Trophoblast cell (in vitro differentiated cells and primary cell): ENCODE measurements at regions not wholly inside any gene's neighbourhood (a gene's known extent, or its start where the extent isn't known, plus 50 kb on each side); places are given as distances from the start of the nearest gene placed in this dataset.

Experiments
- DNase-seq, 2 donors: peaks; one replicate each; pipeline ENCODE4 v3.0.0-alpha.2; 2016
- H2AFZ ChIP-seq: 2 replicates; pipeline ENCODE4 v1.6.1; 2013; ENCODE audit warnings: low read length, moderate library complexity, mild to moderate bottlenecking; ENCODE audit not compliant: insufficient read depth, poor library complexity
- H2AK5ac ChIP-seq: 2 replicates; pipeline ENCODE4 v1.6.1; 2013; ENCODE audit warnings: mild to moderate bottlenecking, low read length
- H2BK120ac ChIP-seq: 2 replicates; pipeline ENCODE4 v1.6.1; 2013; ENCODE audit warnings: low read length, mild to moderate bottlenecking, moderate library complexity; ENCODE audit not compliant: insufficient read depth, poor library complexity
- H2BK12ac ChIP-seq: 2 replicates; pipeline ENCODE4 v1.6.1; 2013; ENCODE audit warnings: mild to moderate bottlenecking, low read length, moderate library complexity
- H2BK5ac ChIP-seq: 2 replicates; pipeline ENCODE4 v1.6.1; 2013; ENCODE audit warnings: low read length, low read depth, moderate library complexity, mild to moderate bottlenecking; ENCODE audit not compliant: poor library complexity
- H3K14ac ChIP-seq: 2 replicates; pipeline ENCODE4 v1.6.1; 2013; ENCODE audit warnings: mild to moderate bottlenecking, low read length
- H3K18ac ChIP-seq: 2 replicates; pipeline ENCODE4 v1.6.1; 2013; ENCODE audit warnings: mild to moderate bottlenecking, low read length
- H3K23ac ChIP-seq: 2 replicates; pipeline ENCODE4 v1.6.1; 2013; ENCODE audit warnings: low read length
- H3K27ac ChIP-seq: 2 replicates; pipeline ENCODE4 v1.5.1; 2013; ENCODE audit warnings: low read depth, mild to moderate bottlenecking, inconsistent platforms, low read length, moderate library complexity
- H3K27me3 ChIP-seq: 2 replicates; pipeline ENCODE4 v1.6.1; 2013; ENCODE audit warnings: inconsistent platforms, mild to moderate bottlenecking, low read length, moderate library complexity; ENCODE audit not compliant: insufficient read depth
- H3K36me3 ChIP-seq, 2 experiments: 1 replicate in 1 of 2; 2 replicates in 1 of 2; pipeline ENCODE4 v1.6.1; 2013; ENCODE audit warnings: low read length in 2 of 2, mild to moderate bottlenecking in 2 of 2, moderate library complexity in 1 of 2; ENCODE audit not compliant: insufficient read depth in 2 of 2, control insufficient read depth in 1 of 2
- H3K4ac ChIP-seq: 2 replicates; pipeline ENCODE4 v1.6.1; 2013; ENCODE audit warnings: low read depth, mild to moderate bottlenecking, low read length, moderate library complexity
- H3K4me1 ChIP-seq, 2 experiments: 1 replicate in 1 of 2; 2 replicates in 1 of 2; pipeline ENCODE4 v1.6.1; 2013; ENCODE audit warnings: low read length in 2 of 2, mild to moderate bottlenecking in 2 of 2, moderate library complexity in 1 of 2; ENCODE audit not compliant: insufficient read depth in 2 of 2, control insufficient read depth in 1 of 2
- H3K4me2 ChIP-seq: 2 replicates; pipeline ENCODE4 v1.6.1; 2013; ENCODE audit warnings: inconsistent platforms, mild to moderate bottlenecking, low read length, moderate library complexity
- H3K4me3 ChIP-seq: 2 replicates; pipeline ENCODE4 v1.5.1; 2013; ENCODE audit warnings: mild to moderate bottlenecking, low read depth, low read length, inconsistent platforms
- H3K79me1 ChIP-seq: one replicate; pipeline ENCODE4 v1.6.1; 2013; ENCODE audit warnings: low read length
- H3K79me2 ChIP-seq: 2 replicates; pipeline ENCODE4 v1.6.1; 2013; ENCODE audit warnings: low read length, mild to moderate bottlenecking; ENCODE audit not compliant: control insufficient read depth, insufficient read depth, poor library complexity
- H3K9ac ChIP-seq: 2 replicates; pipeline ENCODE4 v1.6.1; 2013; ENCODE audit warnings: mild to moderate bottlenecking, low read length
- H3K9me3 ChIP-seq: 2 replicates; pipeline ENCODE4 v1.6.1; 2013; ENCODE audit warnings: low read depth, mild to moderate bottlenecking, control low read depth, inconsistent platforms, low read length; ENCODE audit not compliant: insufficient read depth
- H4K12ac ChIP-seq: 2 replicates; pipeline ENCODE4 v1.6.1; 2013; ENCODE audit warnings: low read depth, mild to moderate bottlenecking, low read length, moderate library complexity
- H4K8ac ChIP-seq: 2 replicates; pipeline ENCODE4 v1.6.1; 2013; ENCODE audit warnings: low read depth, mild to moderate bottlenecking, low read length, moderate library complexity
- H4K91ac ChIP-seq: one replicate; pipeline ENCODE4 v1.6.1; 2013; ENCODE audit warnings: low read depth, mild to moderate bottlenecking, low read length, moderate library complexity
- WGBS: extraction: QIAGEN DNeasy Blood & Tissue Kit; methylation state at CpG from one replicate; pipeline ENCODE4 v1.1.7; 2013; ENCODE audit warnings: missing lambda C conversion rate; ENCODE audit not compliant: insufficient read length, insufficient coverage; ENCODE audit errors: extremely low coverage; 5-methylcytosine and 5-hydroxymethylcytosine counted together

GRCh38 chr2:2633017-2633416 is 301.9 kb upstream of the MYT1L start:
- Histone ChIP-seq H3K4me1 (no peaks in the 10 kb centered on the region), H2AK5ac (no peak overlapping the region), H2AFZ (no peak overlapping the region), H2BK5ac (no peak overlapping the region), H3K79me2 (no peaks in the 10 kb centered on the region), H4K12ac (no peak overlapping the region), H3K79me1 (no peaks in the 10 kb centered on the region), H4K91ac (no peak overlapping the region), H4K8ac (no peak overlapping the region), H2BK12ac (no peak overlapping the region), H3K18ac (no peak overlapping the region), H3K36me3 (no peaks in the 10 kb centered on the region), H3K23ac (no peak overlapping the region), H3K4ac (no peak overlapping the region), H3K14ac (no peak overlapping the region), H3K9me3 (peaks cover 3% of the 10 kb centered on the region), H3K9ac (no peak overlapping the region), H3K27ac (no peak overlapping the region), H3K4me2 (no peak overlapping the region), H3K27me3 (no peaks in the 10 kb centered on the region), H3K4me3 (no peak overlapping the region), H2BK120ac (no peak overlapping the region)
- WGBS = no CpG with 5 or more reads among the region's 8 CpGs
- no peak for DNase-seq

- no peak overlapping the region for H2BK120ac ChIP-seq
- no peak overlapping the region for H3K9ac ChIP-seq
- no peak overlapping the region for H4K8ac ChIP-seq
- DNase-seq = no peak
- no peaks in the 10 kb centered on the region for H3K36me3 ChIP-seq
- H3K79me1 ChIP-seq = no peaks in the 10 kb centered on the region
- no peaks in the 10 kb centered on the region for H3K79me2 ChIP-seq
- H4K12ac ChIP-seq = no peak overlapping the region
- WGBS = no CpG with 5 or more reads among the region's 6 CpGs
- no peak overlapping the region for H2AK5ac ChIP-seq
- no peak overlapping the region for H4K91ac ChIP-seq
- no peaks in the 10 kb centered on the region for H3K9me3 ChIP-seq
- H3K4me3 ChIP-seq = no peak overlapping the region
- no peak overlapping the region for H3K27ac ChIP-seq
- H3K27me3 ChIP-seq = no peaks in the 10 kb centered on the region
- H3K23ac ChIP-seq = no peak overlapping the region
- H3K4me1 ChIP-seq = no peaks in the 10 kb centered on the region
- H2AFZ ChIP-seq = no peak overlapping the region
- no peak overlapping the region for H3K14ac ChIP-seq
- no peak overlapping the region for H3K4me2 ChIP-seq
- H3K4ac ChIP-seq = no peak overlapping the region
- no peak overlapping the region for H2BK5ac ChIP-seq
- no peak overlapping the region for H2BK12ac ChIP-seq
- no peak overlapping the region for H3K18ac ChIP-seq
Observed at GRCh38 chr2:2623939-2624338, 292.9 kb upstream of the MYT1L start.

GRCh38 chr2:2621855-2622254 is 290.8 kb upstream of the MYT1L start:
- no peak overlapping the region for H4K12ac ChIP-seq
- DNase-seq = no peak
- no peak overlapping the region for H3K14ac ChIP-seq
- no peak overlapping the region for H2BK12ac ChIP-seq
- no peak overlapping the region for H4K8ac ChIP-seq
- no peak overlapping the region for H3K23ac ChIP-seq
- H3K18ac ChIP-seq = no peak overlapping the region
- no peaks in the 10 kb centered on the region for H3K9me3 ChIP-seq
- no peak overlapping the region for H2AFZ ChIP-seq
- H3K4me1 ChIP-seq = no peaks in the 10 kb centered on the region
- no peak overlapping the region for H2BK5ac ChIP-seq
- H3K4ac ChIP-seq = no peak overlapping the region
- no peak overlapping the region for H3K9ac ChIP-seq
- no peaks in the 10 kb centered on the region for H3K36me3 ChIP-seq
- no peak overlapping the region for H2AK5ac ChIP-seq
- H3K27me3 ChIP-seq = no peaks in the 10 kb centered on the region
- no peak overlapping the region for H3K4me3 ChIP-seq
- H3K4me2 ChIP-seq = no peak overlapping the region
- H3K79me2 ChIP-seq = no peaks in the 10 kb centered on the region
- H2BK120ac ChIP-seq = no peak overlapping the region
- H3K27ac ChIP-seq = no peak overlapping the region
- no CpG with 5 or more reads among the region's 8 CpGs for WGBS
- no peak overlapping the region for H4K91ac ChIP-seq
- no peaks in the 10 kb centered on the region for H3K79me1 ChIP-seq

- no peak overlapping the region for H2BK5ac ChIP-seq
- no peaks in the 10 kb centered on the region for H3K4me1 ChIP-seq
- no peak overlapping the region for H3K18ac ChIP-seq
- no CpG with 5 or more reads among the region's 7 CpGs for WGBS
- DNase-seq = no peak
- no peaks in the 10 kb centered on the region for H3K27me3 ChIP-seq
- H3K79me1 ChIP-seq = no peaks in the 10 kb centered on the region
- H3K9ac ChIP-seq = no peak overlapping the region
- H3K14ac ChIP-seq = no peak overlapping the region
- no peak overlapping the region for H4K91ac ChIP-seq
- H3K23ac ChIP-seq = no peak overlapping the region
- no peak overlapping the region for H2BK12ac ChIP-seq
- no peaks in the 10 kb centered on the region for H3K79me2 ChIP-seq
- no peak overlapping the region for H2AFZ ChIP-seq
- H3K36me3 ChIP-seq = no peaks in the 10 kb centered on the region
- H4K8ac ChIP-seq = no peak overlapping the region
- H2AK5ac ChIP-seq = no peak overlapping the region
- no peak overlapping the region for H3K4me3 ChIP-seq
- H3K9me3 ChIP-seq = no peaks in the 10 kb centered on the region
- no peak overlapping the region for H2BK120ac ChIP-seq
- no peak overlapping the region for H3K4me2 ChIP-seq
- no peak overlapping the region for H3K27ac ChIP-seq
- no peak overlapping the region for H4K12ac ChIP-seq
- H3K4ac ChIP-seq = no peak overlapping the region
Observed at GRCh38 chr2:2620604-2621003, 289.5 kb upstream of the MYT1L start.
